WTC11 (cell line): ENCODE measurements at regions not wholly inside any gene's neighbourhood (a gene's known extent, or its start where the extent isn't known, plus 50 kb on each side); places are given as distances from the start of the nearest gene placed in this dataset.
"Not testable (repeated sequence)": the region's sequence is repeated elsewhere in the genome, so short reads cannot be mapped to it uniquely, and the experiment has no call there.

Source experiments
- ATAC-seq: fragments of 200-7000 bp; cut with Tn5 transposase; 2 replicates; pipeline ENCODE4 v1.10.0; 2021; ENCODE audit warnings: mild to moderate bottlenecking, moderate library complexity
- CTCF ChIA-PET: fragments of 300-600 bp; sonication (Branson Sonifier 250); formaldehyde crosslinking; loops from one replicate; lab custom pipeline; 2021; ENCODE audit warnings: antibody characterized with exemption; lab: Charles Lee
- POLR2A ChIA-PET: fragments of 350-600 bp; sonication (Branson Sonifier 250); formaldehyde crosslinking; loops from one replicate; lab custom pipeline; 2021; ENCODE audit warnings: antibody characterized with exemption; lab: Charles Lee
- DNase-seq: peaks from one replicate; pipeline ENCODE4 v3.0.0; 2021; ENCODE audit warnings: low spot score
- H3K27ac Mint-ChIP-seq: 2 replicates; pipeline ENCODE4 v1.8.0; 2021; ENCODE audit warnings: mixed read lengths
- H3K27me3 Mint-ChIP-seq: 2 replicates; pipeline ENCODE4 v1.8.0; 2021; ENCODE audit warnings: low read depth, mild to moderate bottlenecking, moderate library complexity, mixed read lengths
- H3K36me3 Mint-ChIP-seq: 2 replicates; pipeline ENCODE4 v1.8.0; 2021; ENCODE audit warnings: mixed read lengths
- H3K4me1 Mint-ChIP-seq: 2 replicates; pipeline ENCODE4 v1.8.0; 2022; ENCODE audit warnings: mixed read lengths
- H3K4me3 Mint-ChIP-seq: 2 replicates; pipeline ENCODE4 v1.8.0; 2021; ENCODE audit warnings: mild to moderate bottlenecking, moderate library complexity, mixed read lengths
- H3K9me3 Mint-ChIP-seq: 2 replicates; pipeline ENCODE4 v1.8.0; 2021; ENCODE audit warnings: mixed read lengths
- CREM ChIP-seq: sonication (generic); formaldehyde crosslinking; IDR thresholded peaks from 2 replicates; pipeline ENCODE4 v1.8.1; 2022; ENCODE audit warnings: mild to moderate bottlenecking, missing genetic modification reagents, moderate library complexity
- ELF4 ChIP-seq: sonication (generic); formaldehyde crosslinking; IDR thresholded peaks from 2 replicates; pipeline ENCODE4 v1.8.1; 2022; ENCODE audit warnings: low read depth, mild to moderate bottlenecking, moderate library complexity, missing genetic modification reagents
- GRHL2 ChIP-seq: fragments of 250-450 bp; sonication (Bioruptor Pico); IDR thresholded peaks from 2 replicates; pipeline ENCODE4 v1.8.0; 2022; ENCODE audit warnings: mild to moderate bottlenecking, moderate library complexity; ENCODE audit not compliant: insufficient replicate concordance, severe bottlenecking
- MXD4 ChIP-seq: fragments of 250-450 bp; sonication (Bioruptor Pico); IDR thresholded peaks from 2 replicates; pipeline ENCODE4 v1.8.0; 2021; ENCODE audit warnings: mild to moderate bottlenecking, moderate library complexity, borderline replicate concordance
- MYBL2 ChIP-seq: sonication (generic); formaldehyde crosslinking; IDR thresholded peaks from 2 replicates; pipeline ENCODE4 v1.8.1; 2023; ENCODE audit warnings: mild to moderate bottlenecking, moderate library complexity, missing genetic modification reagents
- NFE2L1 ChIP-seq: sonication (generic); formaldehyde crosslinking; IDR thresholded peaks from 2 replicates; pipeline ENCODE4 v1.8.1; 2023; ENCODE audit warnings: missing genetic modification reagents
- NR3C1 ChIP-seq: sonication (generic); formaldehyde crosslinking; conservative IDR thresholded peaks from 2 replicates; pipeline ENCODE4 v1.8.1; 2023; ENCODE audit warnings: low read depth, mild to moderate bottlenecking, missing genetic modification reagents
- RORB ChIP-seq: fragments of 250-450 bp; sonication (Bioruptor Pico); IDR thresholded peaks from 2 replicates; pipeline ENCODE4 v1.9.0; 2021; ENCODE audit warnings: mild to moderate bottlenecking
- SOX15 ChIP-seq: fragments of 250-450 bp; sonication (Bioruptor Pico); IDR thresholded peaks from 2 replicates; pipeline ENCODE4 v1.9.0; 2021; ENCODE audit warnings: mild to moderate bottlenecking
- TEAD1 ChIP-seq: sonication (generic); formaldehyde crosslinking; IDR thresholded peaks from 2 replicates; pipeline ENCODE4 v1.8.0; 2022; ENCODE audit warnings: mild to moderate bottlenecking, missing genetic modification reagents
- ZNF263 ChIP-seq: sonication (generic); formaldehyde crosslinking; IDR thresholded peaks from 2 replicates; pipeline ENCODE4 v1.8.1; 2022; ENCODE audit warnings: low read depth, mild to moderate bottlenecking, moderate library complexity, missing genetic modification reagents
- TF ChIP-seq, protein P1 (sequence below): sonication (generic); formaldehyde crosslinking; IDR thresholded peaks from 2 replicates; pipeline ENCODE4 v1.8.1; 2022; ENCODE audit warnings: low read depth, missing genetic modification reagents, borderline replicate concordance
- TF ChIP-seq, protein P2 (sequence below): sonication (generic); formaldehyde crosslinking; IDR thresholded peaks from 2 replicates; pipeline ENCODE4 v1.8.0; 2023; ENCODE audit warnings: missing genetic modification reagents, mild to moderate bottlenecking, borderline replicate concordance
- TF ChIP-seq, protein P3 (sequence below): fragments of 250-450 bp; sonication (Bioruptor Pico); IDR thresholded peaks from 2 replicates; pipeline ENCODE4 v1.9.0; 2021; ENCODE audit warnings: mild to moderate bottlenecking
- TF ChIP-seq, protein P4 (sequence below): fragments of 250-450 bp; sonication (Bioruptor Pico); IDR thresholded peaks from 2 replicates; pipeline ENCODE4 v1.9.0; 2021; ENCODE audit warnings: mild to moderate bottlenecking, borderline replicate concordance

DNA sequence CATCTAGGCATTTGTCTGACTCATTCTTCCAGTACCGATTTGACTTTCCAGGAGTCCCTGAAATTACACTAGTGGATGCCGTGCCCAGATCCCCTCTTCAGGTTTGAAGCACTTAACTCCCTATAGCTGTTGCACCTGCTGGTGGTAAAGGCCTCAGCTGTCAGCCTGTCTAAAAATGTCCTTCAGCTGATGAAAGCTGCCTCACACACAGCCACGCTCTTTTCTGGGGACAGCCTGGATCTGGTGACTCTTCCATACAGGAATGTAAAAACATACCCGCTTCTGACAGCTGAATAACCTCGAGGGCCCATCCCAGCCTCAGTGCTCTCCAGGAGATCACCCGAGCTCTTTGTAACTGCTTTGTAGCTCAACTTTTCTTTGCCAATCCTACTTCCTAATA is 534.1 kb upstream of the GRM7 start:
- ATAC-seq = no peak
- POLR2A ChIA-PET = no interaction called here
- no peaks in the 10 kb centered on the region for H3K4me1 Mint-ChIP-seq
- DNase-seq = no peak
- CTCF ChIA-PET = no interaction called here
- H3K4me3 Mint-ChIP-seq = no peak overlapping the region
- H3K36me3 Mint-ChIP-seq = peaks cover 17% of the 10 kb centered on the region
- H3K9me3 Mint-ChIP-seq = peaks cover 34% of the 10 kb centered on the region
- no peak overlapping the region for H3K27ac Mint-ChIP-seq
- H3K27me3 Mint-ChIP-seq = no peaks in the 10 kb centered on the region
- TF ChIP-seq MXD4 (CRISPR knock-in tag) = no peak
- no peak for TF ChIP-seq ZNF263 (CRISPR knock-in tag)
- no peak for TF ChIP-seq ELF4
- TF ChIP-seq, protein P1, sequence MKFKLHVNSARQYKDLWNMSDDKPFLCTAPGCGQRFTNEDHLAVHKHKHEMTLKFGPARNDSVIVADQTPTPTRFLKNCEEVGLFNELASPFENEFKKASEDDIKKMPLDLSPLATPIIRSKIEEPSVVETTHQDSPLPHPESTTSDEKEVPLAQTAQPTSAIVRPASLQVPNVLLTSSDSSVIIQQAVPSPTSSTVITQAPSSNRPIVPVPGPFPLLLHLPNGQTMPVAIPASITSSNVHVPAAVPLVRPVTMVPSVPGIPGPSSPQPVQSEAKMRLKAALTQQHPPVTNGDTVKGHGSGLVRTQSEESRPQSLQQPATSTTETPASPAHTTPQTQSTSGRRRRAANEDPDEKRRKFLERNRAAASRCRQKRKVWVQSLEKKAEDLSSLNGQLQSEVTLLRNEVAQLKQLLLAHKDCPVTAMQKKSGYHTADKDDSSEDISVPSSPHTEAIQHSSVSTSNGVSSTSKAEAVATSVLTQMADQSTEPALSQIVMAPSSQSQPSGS (CRISPR knock-in tag) = no peak
- TF ChIP-seq NFE2L1 (CRISPR knock-in tag) = no peak
- TF ChIP-seq NR3C1 = no peak
- no peak for TF ChIP-seq CREM (CRISPR knock-in tag)
- TF ChIP-seq MYBL2 (CRISPR knock-in tag) = no peak
- TF ChIP-seq, protein P2, sequence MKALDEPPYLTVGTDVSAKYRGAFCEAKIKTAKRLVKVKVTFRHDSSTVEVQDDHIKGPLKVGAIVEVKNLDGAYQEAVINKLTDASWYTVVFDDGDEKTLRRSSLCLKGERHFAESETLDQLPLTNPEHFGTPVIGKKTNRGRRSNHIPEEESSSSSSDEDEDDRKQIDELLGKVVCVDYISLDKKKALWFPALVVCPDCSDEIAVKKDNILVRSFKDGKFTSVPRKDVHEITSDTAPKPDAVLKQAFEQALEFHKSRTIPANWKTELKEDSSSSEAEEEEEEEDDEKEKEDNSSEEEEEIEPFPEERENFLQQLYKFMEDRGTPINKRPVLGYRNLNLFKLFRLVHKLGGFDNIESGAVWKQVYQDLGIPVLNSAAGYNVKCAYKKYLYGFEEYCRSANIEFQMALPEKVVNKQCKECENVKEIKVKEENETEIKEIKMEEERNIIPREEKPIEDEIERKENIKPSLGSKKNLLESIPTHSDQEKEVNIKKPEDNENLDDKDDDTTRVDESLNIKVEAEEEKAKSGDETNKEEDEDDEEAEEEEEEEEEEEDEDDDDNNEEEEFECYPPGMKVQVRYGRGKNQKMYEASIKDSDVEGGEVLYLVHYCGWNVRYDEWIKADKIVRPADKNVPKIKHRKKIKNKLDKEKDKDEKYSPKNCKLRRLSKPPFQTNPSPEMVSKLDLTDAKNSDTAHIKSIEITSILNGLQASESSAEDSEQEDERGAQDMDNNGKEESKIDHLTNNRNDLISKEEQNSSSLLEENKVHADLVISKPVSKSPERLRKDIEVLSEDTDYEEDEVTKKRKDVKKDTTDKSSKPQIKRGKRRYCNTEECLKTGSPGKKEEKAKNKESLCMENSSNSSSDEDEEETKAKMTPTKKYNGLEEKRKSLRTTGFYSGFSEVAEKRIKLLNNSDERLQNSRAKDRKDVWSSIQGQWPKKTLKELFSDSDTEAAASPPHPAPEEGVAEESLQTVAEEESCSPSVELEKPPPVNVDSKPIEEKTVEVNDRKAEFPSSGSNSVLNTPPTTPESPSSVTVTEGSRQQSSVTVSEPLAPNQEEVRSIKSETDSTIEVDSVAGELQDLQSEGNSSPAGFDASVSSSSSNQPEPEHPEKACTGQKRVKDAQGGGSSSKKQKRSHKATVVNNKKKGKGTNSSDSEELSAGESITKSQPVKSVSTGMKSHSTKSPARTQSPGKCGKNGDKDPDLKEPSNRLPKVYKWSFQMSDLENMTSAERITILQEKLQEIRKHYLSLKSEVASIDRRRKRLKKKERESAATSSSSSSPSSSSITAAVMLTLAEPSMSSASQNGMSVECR (CRISPR knock-in tag) = no peak
- TF ChIP-seq SOX15 = no peak
- TF ChIP-seq, protein P3, sequence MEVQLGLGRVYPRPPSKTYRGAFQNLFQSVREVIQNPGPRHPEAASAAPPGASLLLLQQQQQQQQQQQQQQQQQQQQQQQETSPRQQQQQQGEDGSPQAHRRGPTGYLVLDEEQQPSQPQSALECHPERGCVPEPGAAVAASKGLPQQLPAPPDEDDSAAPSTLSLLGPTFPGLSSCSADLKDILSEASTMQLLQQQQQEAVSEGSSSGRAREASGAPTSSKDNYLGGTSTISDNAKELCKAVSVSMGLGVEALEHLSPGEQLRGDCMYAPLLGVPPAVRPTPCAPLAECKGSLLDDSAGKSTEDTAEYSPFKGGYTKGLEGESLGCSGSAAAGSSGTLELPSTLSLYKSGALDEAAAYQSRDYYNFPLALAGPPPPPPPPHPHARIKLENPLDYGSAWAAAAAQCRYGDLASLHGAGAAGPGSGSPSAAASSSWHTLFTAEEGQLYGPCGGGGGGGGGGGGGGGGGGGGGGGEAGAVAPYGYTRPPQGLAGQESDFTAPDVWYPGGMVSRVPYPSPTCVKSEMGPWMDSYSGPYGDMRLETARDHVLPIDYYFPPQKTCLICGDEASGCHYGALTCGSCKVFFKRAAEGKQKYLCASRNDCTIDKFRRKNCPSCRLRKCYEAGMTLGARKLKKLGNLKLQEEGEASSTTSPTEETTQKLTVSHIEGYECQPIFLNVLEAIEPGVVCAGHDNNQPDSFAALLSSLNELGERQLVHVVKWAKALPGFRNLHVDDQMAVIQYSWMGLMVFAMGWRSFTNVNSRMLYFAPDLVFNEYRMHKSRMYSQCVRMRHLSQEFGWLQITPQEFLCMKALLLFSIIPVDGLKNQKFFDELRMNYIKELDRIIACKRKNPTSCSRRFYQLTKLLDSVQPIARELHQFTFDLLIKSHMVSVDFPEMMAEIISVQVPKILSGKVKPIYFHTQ (CRISPR knock-in tag) = no peak
- TF ChIP-seq TEAD1 (CRISPR knock-in tag) = no peak
- TF ChIP-seq RORB (CRISPR knock-in tag) = no peak
- TF ChIP-seq, protein P4, sequence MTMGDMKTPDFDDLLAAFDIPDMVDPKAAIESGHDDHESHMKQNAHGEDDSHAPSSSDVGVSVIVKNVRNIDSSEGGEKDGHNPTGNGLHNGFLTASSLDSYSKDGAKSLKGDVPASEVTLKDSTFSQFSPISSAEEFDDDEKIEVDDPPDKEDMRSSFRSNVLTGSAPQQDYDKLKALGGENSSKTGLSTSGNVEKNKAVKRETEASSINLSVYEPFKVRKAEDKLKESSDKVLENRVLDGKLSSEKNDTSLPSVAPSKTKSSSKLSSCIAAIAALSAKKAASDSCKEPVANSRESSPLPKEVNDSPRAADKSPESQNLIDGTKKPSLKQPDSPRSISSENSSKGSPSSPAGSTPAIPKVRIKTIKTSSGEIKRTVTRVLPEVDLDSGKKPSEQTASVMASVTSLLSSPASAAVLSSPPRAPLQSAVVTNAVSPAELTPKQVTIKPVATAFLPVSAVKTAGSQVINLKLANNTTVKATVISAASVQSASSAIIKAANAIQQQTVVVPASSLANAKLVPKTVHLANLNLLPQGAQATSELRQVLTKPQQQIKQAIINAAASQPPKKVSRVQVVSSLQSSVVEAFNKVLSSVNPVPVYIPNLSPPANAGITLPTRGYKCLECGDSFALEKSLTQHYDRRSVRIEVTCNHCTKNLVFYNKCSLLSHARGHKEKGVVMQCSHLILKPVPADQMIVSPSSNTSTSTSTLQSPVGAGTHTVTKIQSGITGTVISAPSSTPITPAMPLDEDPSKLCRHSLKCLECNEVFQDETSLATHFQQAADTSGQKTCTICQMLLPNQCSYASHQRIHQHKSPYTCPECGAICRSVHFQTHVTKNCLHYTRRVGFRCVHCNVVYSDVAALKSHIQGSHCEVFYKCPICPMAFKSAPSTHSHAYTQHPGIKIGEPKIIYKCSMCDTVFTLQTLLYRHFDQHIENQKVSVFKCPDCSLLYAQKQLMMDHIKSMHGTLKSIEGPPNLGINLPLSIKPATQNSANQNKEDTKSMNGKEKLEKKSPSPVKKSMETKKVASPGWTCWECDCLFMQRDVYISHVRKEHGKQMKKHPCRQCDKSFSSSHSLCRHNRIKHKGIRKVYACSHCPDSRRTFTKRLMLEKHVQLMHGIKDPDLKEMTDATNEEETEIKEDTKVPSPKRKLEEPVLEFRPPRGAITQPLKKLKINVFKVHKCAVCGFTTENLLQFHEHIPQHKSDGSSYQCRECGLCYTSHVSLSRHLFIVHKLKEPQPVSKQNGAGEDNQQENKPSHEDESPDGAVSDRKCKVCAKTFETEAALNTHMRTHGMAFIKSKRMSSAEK (CRISPR knock-in tag) = no peak
- TF ChIP-seq GRHL2 (CRISPR knock-in tag) = no peak
- TF ChIP-seq, all 79 proteins: peak for 0

DNA sequence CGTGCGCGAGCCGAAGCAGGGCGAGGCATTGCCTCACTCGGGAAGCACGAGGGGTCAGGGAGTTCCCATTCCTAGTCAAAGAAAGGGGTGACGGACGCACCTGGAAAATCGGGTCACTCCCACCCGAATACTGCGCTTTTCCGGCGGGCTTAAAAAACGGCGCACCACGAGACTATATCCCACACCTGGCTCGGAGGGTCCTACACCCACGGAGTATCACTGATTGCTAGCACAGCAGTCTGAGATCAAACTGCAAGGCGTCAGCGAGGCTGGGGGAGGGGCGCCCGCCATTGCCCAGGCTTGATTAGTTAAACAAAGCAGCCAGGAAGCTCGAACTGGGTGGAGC is 520.0 kb upstream of the GRM7 start:
- H3K4me3 Mint-ChIP-seq, H3K27ac Mint-ChIP-seq: not testable (repeated sequence)

More for the DNA sequence above, 520.0 kb upstream of the GRM7 start:
- H3K4me1 Mint-ChIP-seq, ATAC-seq, CTCF ChIA-PET, DNase-seq, H3K27me3 Mint-ChIP-seq, POLR2A ChIA-PET: not testable (repeated sequence)
- Mint-ChIP-seq H3K36me3 (peaks cover 18% of the 10 kb centered on the region), H3K9me3 (peaks cover 34% of the 10 kb centered on the region)
